ENCODE measurements at regions not wholly inside any gene's neighbourhood (a gene's known extent, or its start where the extent isn't known, plus 50 kb on each side); places are given as distances from the start of the nearest gene placed in this dataset.

DNA sequence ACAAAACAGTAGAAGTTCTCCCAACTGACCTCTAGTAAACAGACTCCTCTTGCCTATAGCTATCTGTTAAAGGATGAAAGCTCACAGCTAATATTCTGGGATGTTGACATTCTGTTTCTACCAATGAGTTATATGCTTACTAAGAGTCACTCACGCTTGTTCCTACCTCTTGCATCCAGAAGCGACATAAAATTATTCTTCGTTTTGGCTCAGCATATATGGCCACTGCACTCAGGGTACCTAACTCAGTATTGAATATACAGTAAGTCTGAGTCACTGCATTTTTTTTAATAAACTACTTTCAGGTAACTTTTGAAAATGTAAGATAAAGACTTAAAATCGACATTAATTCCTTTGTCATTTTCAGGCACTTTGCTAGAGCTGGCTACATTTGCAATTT lies 214.4 kb upstream of the STXBP5 start:
- intact Hi-C loops (cut with DNase I; ENCODE audit: low total_unique reads) = no loop called here
- no peak overlapping the region for H3K4me3 ChIP-seq
- H3K27ac ChIP-seq = no peak overlapping the region
- DNase-seq = no peak
- 78 to 86% methylated on average over 4 of the region's 4 CpGs for WGBS, 2 donors
- no peaks in the 10 kb centered on the region for H3K4me1 ChIP-seq
- H3K36me3 ChIP-seq (ENCODE audit: low read depth, missing control alignments) = no peaks in the 10 kb centered on the region
- no peak for TF ChIP-seq POLR2A (IDR thresholded peaks at IDR 0.05)
- TF ChIP-seq, protein P1, sequence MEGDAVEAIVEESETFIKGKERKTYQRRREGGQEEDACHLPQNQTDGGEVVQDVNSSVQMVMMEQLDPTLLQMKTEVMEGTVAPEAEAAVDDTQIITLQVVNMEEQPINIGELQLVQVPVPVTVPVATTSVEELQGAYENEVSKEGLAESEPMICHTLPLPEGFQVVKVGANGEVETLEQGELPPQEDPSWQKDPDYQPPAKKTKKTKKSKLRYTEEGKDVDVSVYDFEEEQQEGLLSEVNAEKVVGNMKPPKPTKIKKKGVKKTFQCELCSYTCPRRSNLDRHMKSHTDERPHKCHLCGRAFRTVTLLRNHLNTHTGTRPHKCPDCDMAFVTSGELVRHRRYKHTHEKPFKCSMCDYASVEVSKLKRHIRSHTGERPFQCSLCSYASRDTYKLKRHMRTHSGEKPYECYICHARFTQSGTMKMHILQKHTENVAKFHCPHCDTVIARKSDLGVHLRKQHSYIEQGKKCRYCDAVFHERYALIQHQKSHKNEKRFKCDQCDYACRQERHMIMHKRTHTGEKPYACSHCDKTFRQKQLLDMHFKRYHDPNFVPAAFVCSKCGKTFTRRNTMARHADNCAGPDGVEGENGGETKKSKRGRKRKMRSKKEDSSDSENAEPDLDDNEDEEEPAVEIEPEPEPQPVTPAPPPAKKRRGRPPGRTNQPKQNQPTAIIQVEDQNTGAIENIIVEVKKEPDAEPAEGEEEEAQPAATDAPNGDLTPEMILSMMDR (IDR thresholded peaks at IDR 0.05) = no peak
- no peaks in the 10 kb centered on the region for H3K9me3 ChIP-seq
- H3K27me3 ChIP-seq = no peaks in the 10 kb centered on the region

DNA sequence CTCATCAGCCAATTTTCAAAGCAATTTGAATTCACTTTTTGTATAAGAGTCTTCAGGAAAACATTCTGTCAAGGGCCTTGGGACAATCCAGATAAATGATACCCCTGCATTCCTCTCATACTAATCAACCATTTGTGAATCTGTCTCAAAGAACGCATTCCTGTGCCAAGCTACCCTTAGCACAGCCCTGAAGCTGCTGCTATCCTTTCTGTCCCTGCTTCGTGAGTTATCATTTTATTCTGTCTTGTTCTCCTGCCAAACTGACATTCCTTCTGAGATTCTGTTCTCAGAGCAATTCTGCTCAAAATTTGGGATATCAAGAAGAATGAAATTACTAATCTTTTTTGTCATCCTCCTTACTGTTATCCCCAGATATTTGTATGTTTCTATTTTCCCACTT lies 213.9 kb upstream of the STXBP5 start:
- H3K4me3 ChIP-seq = no peak overlapping the region
- no peak overlapping the region for H3K27ac ChIP-seq
- TF ChIP-seq, protein P1 (IDR thresholded peaks at IDR 0.05) = no peak
- no peak for TF ChIP-seq POLR2A (IDR thresholded peaks at IDR 0.05)
- DNase-seq = no peak
- WGBS, 2 donors = 28 to 41% methylated on average over 2 of the region's 2 CpGs
- intact Hi-C loops (cut with DNase I; ENCODE audit: low total_unique reads) = no loop called here
- no peaks in the 10 kb centered on the region for H3K27me3 ChIP-seq
- H3K4me1 ChIP-seq = no peaks in the 10 kb centered on the region
- H3K36me3 ChIP-seq (ENCODE audit: low read depth, missing control alignments) = no peaks in the 10 kb centered on the region
- H3K9me3 ChIP-seq = no peaks in the 10 kb centered on the region

DNA sequence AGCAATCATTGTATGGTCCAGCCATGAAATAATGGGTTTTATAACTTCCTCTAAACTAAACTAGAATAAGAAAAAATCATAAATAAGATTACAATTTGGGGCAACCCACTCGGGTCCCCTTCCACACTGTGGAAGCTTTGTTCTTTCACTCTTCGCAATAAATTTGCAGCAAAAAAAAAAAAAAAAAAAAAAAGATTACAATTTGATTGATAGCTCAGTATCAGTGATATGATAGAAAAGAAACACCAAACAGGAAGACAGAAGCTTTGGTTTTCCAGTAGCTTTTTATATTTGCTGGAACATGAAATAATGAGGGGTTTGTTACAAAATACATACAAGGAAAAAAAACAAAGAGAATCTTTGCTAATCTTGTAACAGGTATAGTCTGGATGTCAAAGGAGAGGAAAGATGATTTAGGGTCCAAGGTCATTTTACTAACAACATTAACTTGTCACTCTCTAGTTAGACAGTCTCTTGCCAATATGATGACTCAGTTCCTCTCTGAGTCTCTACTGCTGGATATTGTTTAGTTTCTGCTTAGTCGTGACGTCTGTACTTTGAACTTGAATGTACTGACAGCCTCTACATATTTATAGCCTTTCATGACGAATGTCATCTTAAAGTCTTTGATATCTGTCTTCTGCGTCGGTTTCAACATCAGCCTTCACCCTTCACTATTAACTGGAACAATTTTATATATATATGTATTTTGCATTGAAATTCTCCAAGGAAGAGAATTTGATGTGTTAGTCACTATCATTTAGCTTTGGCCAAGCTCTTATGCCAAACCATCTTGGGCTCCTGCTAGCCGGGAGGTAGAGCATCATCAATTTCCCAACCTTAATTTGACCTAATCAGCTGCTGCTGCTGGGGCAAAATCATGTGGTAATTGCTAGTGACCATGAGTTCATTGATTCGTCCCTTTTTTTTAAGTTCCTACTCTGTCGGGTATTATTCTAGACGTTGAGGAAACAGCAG lies 213.1 kb upstream of the STXBP5 start:
- Histone ChIP-seq H3K27ac (no peak overlapping the region), H3K4me3 (no peak overlapping the region), H3K36me3 (ENCODE audit: low read depth, missing control alignments) (no peaks in the 10 kb centered on the region), H3K27me3 (no peaks in the 10 kb centered on the region), H3K9me3 (no peaks in the 10 kb centered on the region), H3K4me1 (no peaks in the 10 kb centered on the region)
- DNase-seq = no peak
- 73 to 79% methylated on average over 11 of the region's 11 CpGs for WGBS, 2 donors
- intact Hi-C loops (cut with DNase I; ENCODE audit: low total_unique reads) = no loop called here
- TF ChIP-seq POLR2A (IDR thresholded peaks at IDR 0.05) = no peak
- TF ChIP-seq, protein P1 (IDR thresholded peaks at IDR 0.05) = no peak

DNA sequence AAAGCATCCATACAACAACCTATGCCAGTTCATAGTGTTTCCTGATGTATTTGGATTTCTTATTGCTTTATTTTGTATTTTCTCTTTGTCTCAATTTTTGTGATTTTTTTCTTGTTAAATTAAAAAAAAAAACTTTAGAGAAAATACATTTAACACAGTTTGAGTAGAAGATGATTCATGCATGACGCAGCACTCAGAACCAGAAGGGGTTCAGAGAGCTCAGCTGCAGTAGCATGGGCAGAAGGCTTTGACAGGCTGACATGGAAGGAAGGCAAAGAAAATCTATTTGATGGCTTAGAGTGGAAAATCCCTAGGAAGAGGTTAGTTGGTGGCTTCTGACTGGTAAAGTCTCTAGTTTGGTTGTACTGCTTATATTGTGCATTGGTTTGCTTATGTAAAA lies 207.2 kb upstream of the STXBP5 start:
- no peak overlapping the region for H3K27ac ChIP-seq
- no peaks in the 10 kb centered on the region for H3K4me1 ChIP-seq
- intact Hi-C loops (cut with DNase I; ENCODE audit: low total_unique reads) = no loop called here
- H3K4me3 ChIP-seq = no peak overlapping the region
- no peaks in the 10 kb centered on the region for H3K9me3 ChIP-seq
- no peaks in the 10 kb centered on the region for H3K36me3 ChIP-seq (ENCODE audit: low read depth, missing control alignments)
- 75 to 83% methylated on average over 1 of the region's 1 CpG for WGBS, 2 donors
- no peak for DNase-seq
- no peak for TF ChIP-seq POLR2A (IDR thresholded peaks at IDR 0.05)
- TF ChIP-seq, protein P1 (IDR thresholded peaks at IDR 0.05) = no peak
- no peaks in the 10 kb centered on the region for H3K27me3 ChIP-seq

DNA sequence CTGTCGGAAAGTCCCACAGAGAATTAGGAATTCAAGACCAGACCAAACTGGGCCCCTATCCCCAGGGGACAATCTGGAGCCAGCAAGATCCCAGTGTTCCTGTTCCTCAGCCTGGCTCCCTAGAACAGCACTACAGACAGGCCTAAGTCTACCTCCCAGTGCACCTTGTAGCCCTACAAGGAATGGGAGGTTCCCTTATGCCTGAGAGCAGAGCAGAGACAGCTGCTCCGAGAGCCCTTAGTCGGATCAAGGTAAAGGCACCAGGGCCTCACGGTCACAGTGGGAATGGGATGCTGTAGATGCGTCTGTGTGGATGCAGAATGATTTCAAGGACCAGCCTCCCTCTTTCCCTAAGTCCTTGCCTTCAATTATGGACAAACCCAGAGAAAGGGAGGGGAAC lies 204.5 kb upstream of the STXBP5 start:
- WGBS, 2 donors = 81 to 91% methylated on average over 3 to 5 of the region's 5 CpGs
- H3K36me3 ChIP-seq (ENCODE audit: low read depth, missing control alignments) = no peaks in the 10 kb centered on the region
- H3K27me3 ChIP-seq = no peaks in the 10 kb centered on the region
- no peaks in the 10 kb centered on the region for H3K4me1 ChIP-seq
- TF ChIP-seq, protein P1 (IDR thresholded peaks at IDR 0.05) = no peak
- no peak for DNase-seq
- no peak overlapping the region for H3K27ac ChIP-seq
- no peak overlapping the region for H3K4me3 ChIP-seq
- intact Hi-C loops (cut with DNase I; ENCODE audit: low total_unique reads) = no loop called here
- no peaks in the 10 kb centered on the region for H3K9me3 ChIP-seq
